ENCODE measurements at regions not wholly inside any gene's neighbourhood (a gene's known extent, or its start where the extent isn't known, plus 50 kb on each side); places are given as distances from the start of the nearest gene placed in this dataset.

DNA sequence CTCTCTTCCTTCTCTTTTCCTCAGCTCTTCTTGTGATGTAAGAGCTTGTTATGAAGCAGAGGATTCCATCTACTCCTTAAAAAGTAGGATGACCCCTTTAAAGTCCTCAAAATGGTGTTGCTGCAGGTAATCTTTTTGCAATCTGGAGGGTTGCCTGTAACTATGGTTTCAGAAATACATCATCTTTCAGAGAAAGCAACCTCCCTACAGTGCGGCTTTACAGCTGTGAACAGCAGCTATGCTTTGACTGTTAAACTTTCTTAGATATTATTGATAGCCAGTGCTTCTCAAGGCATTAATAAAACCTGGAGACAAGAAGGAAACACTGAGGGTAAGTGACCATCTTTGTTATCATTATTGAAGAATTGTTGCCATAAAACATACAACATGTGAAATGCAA is 86.6 kb upstream of the MDFIC start:
- Histone ChIP-seq H3K27ac (ENCODE audit: low read depth, low read length, poor library complexity, severe bottlenecking) (no peak overlapping the region), H3K4me1 (ENCODE audit: insufficient read depth, low read length, poor library complexity, severe bottlenecking) (no peaks in the 10 kb centered on the region), H3K36me3 (ENCODE audit: insufficient read depth, low read length, poor library complexity, severe bottlenecking) (no peaks in the 10 kb centered on the region), H3K27me3 (replicated peaks; ENCODE audit: insufficient read depth, low read depth, low read length, poor library complexity) (no peaks in the 10 kb centered on the region), H3K4me3 (ENCODE audit: low read depth, low read length, poor library complexity, severe bottlenecking) (no peak overlapping the region), H3K9me3 (ENCODE audit: low read depth, low read length, poor library complexity, severe bottlenecking) (no peaks in the 10 kb centered on the region)
- POLR2A ChIA-PET (ENCODE audit: low non-redundant PET): no interaction called here
- no peak for DNase-seq (ENCODE audit: low spot score)
- CTCF ChIA-PET: no interaction called here
- TF ChIP-seq, protein P1, sequence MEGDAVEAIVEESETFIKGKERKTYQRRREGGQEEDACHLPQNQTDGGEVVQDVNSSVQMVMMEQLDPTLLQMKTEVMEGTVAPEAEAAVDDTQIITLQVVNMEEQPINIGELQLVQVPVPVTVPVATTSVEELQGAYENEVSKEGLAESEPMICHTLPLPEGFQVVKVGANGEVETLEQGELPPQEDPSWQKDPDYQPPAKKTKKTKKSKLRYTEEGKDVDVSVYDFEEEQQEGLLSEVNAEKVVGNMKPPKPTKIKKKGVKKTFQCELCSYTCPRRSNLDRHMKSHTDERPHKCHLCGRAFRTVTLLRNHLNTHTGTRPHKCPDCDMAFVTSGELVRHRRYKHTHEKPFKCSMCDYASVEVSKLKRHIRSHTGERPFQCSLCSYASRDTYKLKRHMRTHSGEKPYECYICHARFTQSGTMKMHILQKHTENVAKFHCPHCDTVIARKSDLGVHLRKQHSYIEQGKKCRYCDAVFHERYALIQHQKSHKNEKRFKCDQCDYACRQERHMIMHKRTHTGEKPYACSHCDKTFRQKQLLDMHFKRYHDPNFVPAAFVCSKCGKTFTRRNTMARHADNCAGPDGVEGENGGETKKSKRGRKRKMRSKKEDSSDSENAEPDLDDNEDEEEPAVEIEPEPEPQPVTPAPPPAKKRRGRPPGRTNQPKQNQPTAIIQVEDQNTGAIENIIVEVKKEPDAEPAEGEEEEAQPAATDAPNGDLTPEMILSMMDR (conservative IDR thresholded peaks at IDR 0.05; ENCODE audit: low read depth, low read length): no peak
- TF ChIP-seq EZH2 (IDR thresholded peaks at IDR 0.05; ENCODE audit: borderline replicate concordance, low read depth, low read length, poor library complexity, severe bottlenecking): no peak
- intact Hi-C loops (cut with micrococcal nuclease; ENCODE audit: unreplicated experiment): no loop called here
- no TSS peak for BruUV-seq (replicated peaks)

DNA sequence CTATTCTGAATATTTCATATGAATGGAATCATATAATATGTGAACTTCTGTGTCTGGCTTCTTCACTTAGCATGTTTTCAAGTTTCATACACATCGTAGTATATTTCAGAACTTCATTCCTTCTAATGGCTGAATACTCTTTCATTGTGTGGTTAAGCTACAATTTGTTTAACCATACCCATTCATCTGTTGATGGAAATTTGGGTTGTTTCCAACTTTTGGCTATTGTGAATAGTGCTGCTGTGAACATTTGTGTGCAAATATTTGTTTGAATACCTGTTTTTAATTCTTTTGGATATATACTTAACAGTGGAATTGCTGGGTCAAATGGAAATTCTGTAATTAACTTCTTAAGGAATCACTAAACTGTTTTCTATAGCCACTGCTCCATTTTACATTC is 86.0 kb upstream of the MDFIC start:
- Histone ChIP-seq H3K27ac (ENCODE audit: low read depth, low read length, poor library complexity, severe bottlenecking) (no peak overlapping the region), H3K36me3 (ENCODE audit: insufficient read depth, low read length, poor library complexity, severe bottlenecking) (no peaks in the 10 kb centered on the region), H3K9me3 (ENCODE audit: low read depth, low read length, poor library complexity, severe bottlenecking) (no peaks in the 10 kb centered on the region), H3K4me1 (ENCODE audit: insufficient read depth, low read length, poor library complexity, severe bottlenecking) (no peaks in the 10 kb centered on the region), H3K27me3 (replicated peaks; ENCODE audit: insufficient read depth, low read depth, low read length, poor library complexity) (no peaks in the 10 kb centered on the region), H3K4me3 (ENCODE audit: low read depth, low read length, poor library complexity, severe bottlenecking) (no peak overlapping the region)
- BruUV-seq (replicated peaks): no TSS peak
- intact Hi-C loops (cut with micrococcal nuclease; ENCODE audit: unreplicated experiment): no loop called here
- CTCF ChIA-PET: no interaction called here
- TF ChIP-seq EZH2 (IDR thresholded peaks at IDR 0.05; ENCODE audit: borderline replicate concordance, low read depth, low read length, poor library complexity, severe bottlenecking): no peak
- TF ChIP-seq, protein P1 (conservative IDR thresholded peaks at IDR 0.05; ENCODE audit: low read depth, low read length): no peak
- no peak for DNase-seq (ENCODE audit: low spot score)
- POLR2A ChIA-PET (ENCODE audit: low non-redundant PET): no interaction called here

DNA sequence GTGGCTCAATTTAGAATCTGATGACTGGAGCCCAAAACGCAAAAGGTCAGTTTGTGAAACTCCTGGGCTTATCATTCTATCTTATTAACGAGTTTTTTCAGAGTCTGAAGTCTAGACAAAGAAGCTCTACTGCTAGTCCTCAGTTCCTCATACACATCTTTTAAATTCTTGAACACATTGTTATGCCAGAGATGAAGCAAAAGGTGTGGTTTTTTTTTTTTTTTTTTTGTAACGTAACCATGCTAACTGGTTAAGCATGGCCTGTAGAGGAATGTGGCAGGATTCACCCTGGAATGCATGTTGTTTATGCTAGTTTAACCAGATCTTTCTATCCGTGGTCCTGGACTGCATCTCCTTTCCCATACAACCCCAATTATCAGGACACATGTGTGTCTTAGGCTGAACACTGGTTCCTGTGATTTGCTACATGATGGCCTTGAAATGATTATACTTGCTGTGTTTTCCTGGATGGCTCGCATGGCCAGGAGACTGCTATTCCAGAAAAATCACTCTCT is 79.3 kb upstream of the MDFIC start:
- TF ChIP-seq EZH2 (IDR thresholded peaks at IDR 0.05; ENCODE audit: borderline replicate concordance, low read depth, low read length, poor library complexity, severe bottlenecking): no peak
- TF ChIP-seq, protein P1 (conservative IDR thresholded peaks at IDR 0.05; ENCODE audit: low read depth, low read length): no peak
- no TSS peak for BruUV-seq (replicated peaks)

More for the DNA sequence above, 79.3 kb upstream of the MDFIC start:
- DNase-seq (ENCODE audit: low spot score): no peak
- Histone ChIP-seq H3K9me3 (ENCODE audit: low read depth, low read length, poor library complexity, severe bottlenecking) (no peaks in the 10 kb centered on the region), H3K27me3 (replicated peaks; ENCODE audit: insufficient read depth, low read depth, low read length, poor library complexity) (no peaks in the 10 kb centered on the region), H3K4me1 (ENCODE audit: insufficient read depth, low read length, poor library complexity, severe bottlenecking) (no peaks in the 10 kb centered on the region), H3K27ac (ENCODE audit: low read depth, low read length, poor library complexity, severe bottlenecking) (no peak overlapping the region), H3K36me3 (ENCODE audit: insufficient read depth, low read length, poor library complexity, severe bottlenecking) (no peaks in the 10 kb centered on the region), H3K4me3 (ENCODE audit: low read depth, low read length, poor library complexity, severe bottlenecking) (no peak overlapping the region)
- intact Hi-C loops (cut with micrococcal nuclease; ENCODE audit: unreplicated experiment): no loop called here
- POLR2A ChIA-PET (ENCODE audit: low non-redundant PET): no interaction called here
- CTCF ChIA-PET: no interaction called here

All from A673 (cell line).